ENCODE measurements at regions not wholly inside any gene's neighbourhood (a gene's known extent, or its start where the extent isn't known, plus 50 kb on each side); places are given as distances from the start of the nearest gene placed in this dataset.

- Histone ChIP-seq H3K4me1 (peaks cover 0 to 14% (median 0%) of the 10 kb centered on the region in 3 donors), H3K9me3 (no peaks in the 10 kb centered on the region), H3K4me3 (peak overlapping the region; percentile 18 to 45 (median 32)), H3K27ac (peak overlapping the region; percentile 57 to 79 (median 68)), H3K36me3 (no peaks in the 10 kb centered on the region), H3K27me3 (no peaks in the 10 kb centered on the region)
- DNase-seq, result no peak
- 25 to 47% methylated on average over 16 to 21 of the region's 21 CpGs for WGBS, 2 donors
- intact Hi-C loops (cut with DNase I), result no loop called here
- TF ChIP-seq, protein P1, sequence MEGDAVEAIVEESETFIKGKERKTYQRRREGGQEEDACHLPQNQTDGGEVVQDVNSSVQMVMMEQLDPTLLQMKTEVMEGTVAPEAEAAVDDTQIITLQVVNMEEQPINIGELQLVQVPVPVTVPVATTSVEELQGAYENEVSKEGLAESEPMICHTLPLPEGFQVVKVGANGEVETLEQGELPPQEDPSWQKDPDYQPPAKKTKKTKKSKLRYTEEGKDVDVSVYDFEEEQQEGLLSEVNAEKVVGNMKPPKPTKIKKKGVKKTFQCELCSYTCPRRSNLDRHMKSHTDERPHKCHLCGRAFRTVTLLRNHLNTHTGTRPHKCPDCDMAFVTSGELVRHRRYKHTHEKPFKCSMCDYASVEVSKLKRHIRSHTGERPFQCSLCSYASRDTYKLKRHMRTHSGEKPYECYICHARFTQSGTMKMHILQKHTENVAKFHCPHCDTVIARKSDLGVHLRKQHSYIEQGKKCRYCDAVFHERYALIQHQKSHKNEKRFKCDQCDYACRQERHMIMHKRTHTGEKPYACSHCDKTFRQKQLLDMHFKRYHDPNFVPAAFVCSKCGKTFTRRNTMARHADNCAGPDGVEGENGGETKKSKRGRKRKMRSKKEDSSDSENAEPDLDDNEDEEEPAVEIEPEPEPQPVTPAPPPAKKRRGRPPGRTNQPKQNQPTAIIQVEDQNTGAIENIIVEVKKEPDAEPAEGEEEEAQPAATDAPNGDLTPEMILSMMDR (IDR thresholded peaks at IDR 0.05), result peak in 1 of 6 experiments; percentile 3
- peak in 1 of 4 donors; percentile 32 for TF ChIP-seq POLR2A (IDR thresholded peaks at IDR 0.05)
These were observed 116.6 kb downstream of the KLF6 start for GRCh38 chr10:3668276-3668965.

DNA sequence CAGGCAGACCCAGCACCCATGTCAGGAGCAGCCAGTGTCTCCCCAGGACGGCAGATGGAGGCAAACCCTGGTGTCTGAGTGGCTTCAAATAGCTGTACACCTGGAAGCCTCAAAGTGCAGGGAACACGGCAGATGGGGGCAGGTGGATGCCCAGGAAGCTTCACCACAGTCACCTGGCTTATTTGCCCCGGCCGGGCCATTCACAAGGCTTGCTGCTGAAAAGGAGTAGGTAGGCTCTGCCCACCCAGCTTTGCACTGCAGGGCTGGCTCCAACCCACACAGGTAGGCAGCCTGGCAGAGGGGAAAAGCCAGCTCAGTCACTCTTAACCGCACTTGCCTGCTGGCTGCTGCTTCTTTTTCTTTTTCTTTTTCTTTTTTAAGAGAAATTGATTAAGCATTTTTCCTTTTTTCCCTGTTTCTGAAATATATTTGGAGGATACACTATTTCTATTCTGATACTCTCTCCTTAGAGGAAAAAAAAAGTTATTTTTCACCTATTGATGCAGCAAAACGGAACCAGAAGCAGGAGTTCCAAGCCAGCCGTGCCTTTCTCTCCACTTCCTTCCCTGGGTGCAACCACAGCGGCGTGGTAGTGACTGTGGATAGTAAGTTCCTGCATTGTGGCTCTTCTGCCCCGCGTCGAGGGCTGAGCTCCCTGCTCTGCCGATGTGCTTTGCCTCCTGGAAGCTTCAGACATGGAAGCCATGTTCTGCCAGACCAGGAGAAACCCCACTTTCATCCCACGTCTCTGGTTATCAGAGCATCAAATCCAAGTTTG lies 118.3 kb downstream of the KLF6 start:
- TF ChIP-seq, protein P1 (IDR thresholded peaks at IDR 0.05), result no peak
- TF ChIP-seq POLR2A (IDR thresholded peaks at IDR 0.05), result no peak
- DNase-seq, result no peak

GRCh38 chr10:3665316-3665908 lies 119.6 kb downstream of the KLF6 start:
- H3K27me3 ChIP-seq, result no peaks in the 10 kb centered on the region
- H3K4me3 ChIP-seq, result no peak overlapping the region
- TF ChIP-seq POLR2A (IDR thresholded peaks at IDR 0.05), result no peak
- TF ChIP-seq, protein P1 (IDR thresholded peaks at IDR 0.05), result no peak
- 92 to 93% methylated on average over 6 to 11 of the region's 15 CpGs for WGBS, 2 donors
- H3K36me3 ChIP-seq, result no peaks in the 10 kb centered on the region
- peaks cover 0 to 14% (median 0%) of the 10 kb centered on the region in 3 donors for H3K4me1 ChIP-seq
- no peak overlapping the region for H3K27ac ChIP-seq
- no peaks in the 10 kb centered on the region for H3K9me3 ChIP-seq
- intact Hi-C loops (cut with DNase I), result no loop called here
- no peak for DNase-seq

More for the DNA sequence above, 118.3 kb downstream of the KLF6 start:
- Histone ChIP-seq H3K27ac (no peak overlapping the region), H3K9me3 (no peaks in the 10 kb centered on the region), H3K36me3 (no peaks in the 10 kb centered on the region), H3K27me3 (no peaks in the 10 kb centered on the region), H3K4me1 (peaks cover 0 to 14% (median 0%) of the 10 kb centered on the region in 3 donors), H3K4me3 (no peak overlapping the region)
- WGBS, 2 donors, result 71 to 74% methylated on average over 11 to 14 of the region's 14 CpGs
- intact Hi-C loops (cut with DNase I), result no loop called here

DNA sequence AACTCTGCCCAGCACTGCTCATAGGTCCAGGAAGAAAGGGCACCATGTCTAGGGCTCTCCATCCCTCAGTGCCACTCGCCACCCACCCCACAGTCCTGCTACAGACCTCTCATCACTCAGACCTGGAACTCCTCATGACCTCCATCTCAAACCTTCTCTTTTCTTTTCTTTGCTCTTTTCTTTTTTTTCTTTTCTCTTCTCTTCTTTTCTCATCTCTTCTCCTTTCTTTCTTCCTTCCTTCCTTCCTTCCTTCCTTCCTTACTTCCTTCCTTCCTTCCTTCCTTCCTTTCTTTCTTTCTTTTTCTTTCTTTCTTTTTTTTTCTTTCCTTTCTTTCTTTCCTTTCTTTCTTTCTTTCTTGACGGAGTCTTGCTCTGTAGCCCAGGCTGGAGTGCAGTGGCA lies 122.2 kb downstream of the KLF6 start:
- TF ChIP-seq, protein P1 (IDR thresholded peaks at IDR 0.05), result no peak
- no peak for TF ChIP-seq POLR2A (IDR thresholded peaks at IDR 0.05)
- no peak for DNase-seq
- Histone ChIP-seq H3K9me3 (no peaks in the 10 kb centered on the region), H3K4me1 (peaks cover 0 to 1% (median 0%) of the 10 kb centered on the region in 3 donors), H3K36me3 (no peaks in the 10 kb centered on the region), H3K4me3 (no peak overlapping the region), H3K27me3 (no peaks in the 10 kb centered on the region), H3K27ac (no peak overlapping the region)
- WGBS, 2 donors, result 82 to 96% methylated on average over 2 of the region's 2 CpGs
- intact Hi-C loops (cut with DNase I), result no loop called here

DNA sequence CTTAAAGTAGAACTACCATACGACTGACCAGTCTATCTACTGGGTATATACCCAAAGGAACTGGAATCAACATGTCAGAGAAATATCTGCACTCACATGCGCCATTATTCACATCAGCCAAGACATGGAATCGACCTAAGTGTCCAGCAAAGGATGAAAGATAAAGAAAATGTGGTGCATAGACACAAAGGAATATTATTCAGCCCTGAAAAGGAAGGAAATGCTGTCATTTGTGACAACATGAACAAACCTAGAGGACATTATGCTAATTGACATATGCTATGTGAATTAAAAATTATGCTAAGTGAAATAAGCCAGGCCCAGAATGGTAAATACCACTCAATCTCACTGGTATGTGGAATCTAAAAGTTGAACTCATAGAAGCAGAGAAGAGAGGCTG lies 123.7 kb downstream of the KLF6 start:
- intact Hi-C loops (cut with DNase I), result no loop called here
- Histone ChIP-seq H3K36me3 (no peaks in the 10 kb centered on the region), H3K27ac (no peak overlapping the region), H3K4me1 (no peaks in the 10 kb centered on the region), H3K4me3 (no peak overlapping the region), H3K9me3 (no peaks in the 10 kb centered on the region), H3K27me3 (no peaks in the 10 kb centered on the region)
- 85% methylated on average over 3 of the region's 3 CpGs for WGBS, 2 donors
- TF ChIP-seq, protein P1 (IDR thresholded peaks at IDR 0.05), result no peak
- TF ChIP-seq POLR2A (IDR thresholded peaks at IDR 0.05), result no peak
- no peak for DNase-seq
